NCI-H524 (cell line): ENCODE measurements at regions not wholly inside any gene's neighbourhood (a gene's known extent, or its start where the extent isn't known, plus 50 kb on each side); places are given as distances from the start of the nearest gene placed in this dataset.

Source experiments
- DNase-seq, 2 experiments: peaks; one replicate each; lab custom pipeline; 2025; lab: John Stamatoyannopoulos, UW

- DNase-seq: peak in 1 of 2 experiments; percentile 33
Measured at GRCh38 chr5:128591598-128592455, 53.8 kb upstream of the FBN2 start.

GRCh38 chr5:128596071-128596470 lies 58.0 kb upstream of the FBN2 start:
- peak; percentile 15 to 52 for DNase-seq

- DNase-seq: no peak
Measured at GRCh38 chr5:128597156-128597555, 59.1 kb upstream of the FBN2 start.

- DNase-seq: no peak
Measured at GRCh38 chr5:128613128-128613527, 75.1 kb upstream of the FBN2 start.

- no peak for DNase-seq
Measured at GRCh38 chr5:128613766-128614165, 75.7 kb upstream of the FBN2 start.

GRCh38 chr5:128615578-128615977 lies 77.5 kb upstream of the FBN2 start:
- no peak for DNase-seq

- DNase-seq: no peak
Measured at GRCh38 chr5:128626536-128627090, 88.6 kb upstream of the FBN2 start.

- DNase-seq: no peak
Measured at GRCh38 chr5:128627939-128628338, 89.9 kb upstream of the FBN2 start.

GRCh38 chr5:128629157-128629556 lies 91.1 kb upstream of the FBN2 start:
- no peak for DNase-seq

GRCh38 chr5:128630121-128630520 lies 92.1 kb upstream of the FBN2 start:
- no peak for DNase-seq

GRCh38 chr5:128631771-128632170 lies 93.7 kb upstream of the FBN2 start:
- DNase-seq: no peak

- no peak for DNase-seq
Measured at GRCh38 chr5:128632264-128632663, 94.2 kb upstream of the FBN2 start.

GRCh38 chr5:128633901-128634300 lies 95.9 kb upstream of the FBN2 start:
- no peak for DNase-seq

- DNase-seq: no peak
Measured at GRCh38 chr5:128635379-128635778, 97.3 kb upstream of the FBN2 start.

GRCh38 chr5:128636361-128636760 lies 98.3 kb upstream of the FBN2 start:
- DNase-seq: no peak

GRCh38 chr5:128637031-128637430 lies 99.0 kb upstream of the FBN2 start:
- DNase-seq: no peak

- peak in 1 of 2 experiments; percentile 38 for DNase-seq
Measured at GRCh38 chr5:128641861-128642260, 103.8 kb upstream of the FBN2 start.

- no peak for DNase-seq
Measured at GRCh38 chr5:128644863-128645262, 106.8 kb upstream of the FBN2 start.

- DNase-seq: no peak
Measured at GRCh38 chr5:128645581-128645980, 107.5 kb upstream of the FBN2 start.

- no peak for DNase-seq
Measured at GRCh38 chr5:128646176-128646575, 108.1 kb upstream of the FBN2 start.

- DNase-seq: no peak
Measured at GRCh38 chr5:128649192-128649591, 111.1 kb upstream of the FBN2 start.

GRCh38 chr5:128662997-128663396 lies 125.0 kb upstream of the FBN2 start:
- no peak for DNase-seq

GRCh38 chr5:128665747-128666355 lies 127.8 kb upstream of the FBN2 start:
- DNase-seq: no peak
